AG04449 (cell line): ENCODE measurements at regions not wholly inside any gene's neighbourhood (a gene's known extent, or its start where the extent isn't known, plus 50 kb on each side); places are given as distances from the start of the nearest gene placed in this dataset.
"Not testable (repeated sequence)": the region's sequence is repeated elsewhere in the genome, so short reads cannot be mapped to it uniquely, and the experiment has no call there.

Experiments used
- CTCF ChIA-PET: fragments of 350-600 bp; formaldehyde crosslinking; extraction: SDS; loops from one replicate; lab custom pipeline; 2021; ENCODE audit warnings: antibody characterized with exemption; lab: Yijun Ruan, JAX
- POLR2A ChIA-PET: fragments of 400-600, 350-600 bp; formaldehyde crosslinking; extraction: SDS; loops from one replicate; lab custom pipeline; 2020; ENCODE audit warnings: antibody characterized with exemption, inconsistent platforms; lab: Yijun Ruan, JAX
- DNase-seq: peaks from one replicate; pipeline ENCODE4 v3.0.0-alpha.2; 2010; ENCODE audit warnings: low read depth, low spot score
- H3K4me3 ChIP-seq: 2 replicates; pipeline ENCODE4 v1.5.1; 2011; ENCODE audit warnings: low read depth, mild to moderate bottlenecking, control low read depth, low read length
- CTCF ChIP-seq: IDR thresholded peaks from one replicate; pipeline ENCODE4 v1.5.1; 2011; ENCODE audit warnings: mild to moderate bottlenecking, moderate library complexity, low read length, control low read depth, inconsistent platforms; ENCODE audit not compliant: insufficient read depth; ENCODE audit errors: missing control alignments

GRCh38 chr7:63096141-63096540 lies 902.5 kb upstream of the ZNF722 start:
- H3K4me3 ChIP-seq, result no peak overlapping the region
- ChIA-PET CTCF (no interaction called here), POLR2A (no interaction called here)
- TF ChIP-seq CTCF, result no peak
- DNase-seq, result no peak

GRCh38 chr7:63104666-63105065 lies 894.0 kb upstream of the ZNF722 start:
- CTCF ChIA-PET, result no interaction called here
- POLR2A ChIA-PET, result no interaction called here
- no peak for TF ChIP-seq CTCF

GRCh38 chr7:63105978-63106377 lies 892.7 kb upstream of the ZNF722 start:
- no peak overlapping the region for H3K4me3 ChIP-seq
- no peak for TF ChIP-seq CTCF
- ChIA-PET POLR2A (no interaction called here), CTCF (no interaction called here)
- DNase-seq, result no peak

More at GRCh38 chr7:63104666-63105065, 894.0 kb upstream of the ZNF722 start:
- no peak overlapping the region for H3K4me3 ChIP-seq
- DNase-seq, result no peak

GRCh38 chr7:63106506-63107388 lies 891.9 kb upstream of the ZNF722 start:
- ChIA-PET CTCF (no interaction called here), POLR2A (no interaction called here)
- H3K4me3 ChIP-seq, result no peak overlapping the region
- no peak for TF ChIP-seq CTCF
- no peak for DNase-seq

GRCh38 chr7:63111511-63111910 lies 887.1 kb upstream of the ZNF722 start:
- CTCF ChIA-PET, result not testable (repeated sequence)

GRCh38 chr7:63112764-63113712 lies 885.6 kb upstream of the ZNF722 start:
- TF ChIP-seq CTCF, result no peak
- CTCF ChIA-PET, result no interaction called here

More at GRCh38 chr7:63111511-63111910, 887.1 kb upstream of the ZNF722 start:
- POLR2A ChIA-PET, H3K4me3 ChIP-seq, DNase-seq: not testable (repeated sequence)

More at GRCh38 chr7:63112764-63113712, 885.6 kb upstream of the ZNF722 start:
- no peak for DNase-seq
- POLR2A ChIA-PET, result no interaction called here
- H3K4me3 ChIP-seq, result no peak overlapping the region
